BE2C (cell line): ENCODE measurements at regions not wholly inside any gene's neighbourhood (a gene's known extent, or its start where the extent isn't known, plus 50 kb on each side); places are given as distances from the start of the nearest gene placed in this dataset.

Experiments
- DNase-seq: peaks from one replicate; pipeline ENCODE4 v3.0.0-alpha.2; 2020
- H3K27me3 ChIP-seq: fragments of 250-450 bp; sonication (Bioruptor Pico); 2 replicates; pipeline ENCODE4 v1.5.1; 2020; ENCODE audit warnings: mild to moderate bottlenecking
- H3K36me3 ChIP-seq: fragments of 250-450 bp; sonication (Bioruptor Pico); 2 replicates; pipeline ENCODE4 v1.5.1; 2020; ENCODE audit warnings: mild to moderate bottlenecking
- H3K4me1 ChIP-seq: fragments of 250-450 bp; sonication (Bioruptor Pico); 2 replicates; pipeline ENCODE4 v1.5.1; 2020
- H3K4me3 ChIP-seq: 2 replicates; pipeline ENCODE4 v1.5.1; 2011; ENCODE audit warnings: low read depth, low read length
- H3K9me3 ChIP-seq: fragments of 250-450 bp; sonication (Bioruptor Pico); 2 replicates; pipeline ENCODE4 v1.5.1; 2020
- CTCF ChIP-seq: IDR thresholded peaks from 2 replicates; pipeline ENCODE4 v1.5.1; 2012; ENCODE audit warnings: mild to moderate bottlenecking, low read depth, low read length

- Histone ChIP-seq H3K4me1 (no peaks in the 10 kb centered on the region; the same call in 1 of the 2 replicates), H3K4me3 (no peak overlapping the region), H3K27me3 (no peaks in the 10 kb centered on the region), H3K9me3 (no peaks in the 10 kb centered on the region), H3K36me3 (no peaks in the 10 kb centered on the region)
- no peak for DNase-seq
- TF ChIP-seq CTCF, result no peak
Measured at GRCh38 chr7:137172105-137172590, 171.4 kb downstream of the PTN start.

- Histone ChIP-seq H3K36me3 (no peaks in the 10 kb centered on the region), H3K4me3 (no peak overlapping the region), H3K4me1 (no peaks in the 10 kb centered on the region; the same call in 1 of the 2 replicates), H3K9me3 (no peaks in the 10 kb centered on the region), H3K27me3 (no peaks in the 10 kb centered on the region)
- peak; percentile 85 for DNase-seq
- peak; percentile 99 for TF ChIP-seq CTCF
Measured at GRCh38 chr7:137169282-137169698, 174.2 kb downstream of the PTN start.

- no peaks in the 10 kb centered on the region for H3K36me3 ChIP-seq
- H3K4me3 ChIP-seq, result no peak overlapping the region
- no peaks in the 10 kb centered on the region for H3K9me3 ChIP-seq
- DNase-seq, result no peak
- no peaks in the 10 kb centered on the region for H3K27me3 ChIP-seq
- TF ChIP-seq CTCF, result no peak
- no peaks in the 10 kb centered on the region; the same call in 1 of the 2 replicates for H3K4me1 ChIP-seq
Measured at GRCh38 chr7:137167609-137168008, 175.9 kb downstream of the PTN start.

GRCh38 chr7:137166363-137166762 is 177.2 kb downstream of the PTN start:
- Histone ChIP-seq H3K9me3 (no peaks in the 10 kb centered on the region), H3K36me3 (no peaks in the 10 kb centered on the region), H3K4me1 (no peaks in the 10 kb centered on the region; the same call in 1 of the 2 replicates), H3K27me3 (no peaks in the 10 kb centered on the region), H3K4me3 (no peak overlapping the region)
- no peak for DNase-seq
- TF ChIP-seq CTCF, result no peak

- Histone ChIP-seq H3K36me3 (no peaks in the 10 kb centered on the region), H3K4me3 (no peak overlapping the region), H3K4me1 (peaks cover 2% of the 10 kb centered on the region), H3K27me3 (no peaks in the 10 kb centered on the region), H3K9me3 (no peaks in the 10 kb centered on the region)
- DNase-seq, result no peak
- TF ChIP-seq CTCF, result no peak
Measured at GRCh38 chr7:137165786-137166185, 177.7 kb downstream of the PTN start.

GRCh38 chr7:137165241-137165640 is 178.3 kb downstream of the PTN start:
- peaks cover 2% of the 10 kb centered on the region for H3K4me1 ChIP-seq
- no peaks in the 10 kb centered on the region for H3K36me3 ChIP-seq
- no peak overlapping the region for H3K4me3 ChIP-seq
- DNase-seq, result no peak
- H3K27me3 ChIP-seq, result no peaks in the 10 kb centered on the region
- TF ChIP-seq CTCF, result no peak
- no peaks in the 10 kb centered on the region for H3K9me3 ChIP-seq
